Mesodermal cell (in vitro differentiated cells): ENCODE measurements at regions not wholly inside any gene's neighbourhood (a gene's known extent, or its start where the extent isn't known, plus 50 kb on each side); places are given as distances from the start of the nearest gene placed in this dataset.

Source experiments
- H3K27ac ChIP-seq: 2 replicates; pipeline ENCODE4 v1.7.0; 2013; ENCODE audit warnings: mild to moderate bottlenecking, low read depth, low read length, moderate library complexity; ENCODE audit not compliant: severe bottlenecking
- H3K36me3 ChIP-seq: 2 replicates; pipeline ENCODE4 v1.7.1; 2013; ENCODE audit warnings: mild to moderate bottlenecking, low read length, moderate library complexity; ENCODE audit not compliant: control insufficient read depth, insufficient read depth
- H3K4me1 ChIP-seq: one replicate; pipeline ENCODE4 v1.7.1; 2013; ENCODE audit warnings: mild to moderate bottlenecking, low read length; ENCODE audit not compliant: insufficient read depth, control insufficient read depth, poor library complexity, severe bottlenecking
- H3K4me3 ChIP-seq: 2 replicates; pipeline ENCODE4 v1.7.0; 2013; ENCODE audit warnings: low read length, control low read depth, mild to moderate bottlenecking; ENCODE audit not compliant: insufficient read depth, poor library complexity, severe bottlenecking; ENCODE audit errors: extremely low read depth
- H3K9me3 ChIP-seq: 2 replicates; pipeline ENCODE4 v1.7.1; 2013; ENCODE audit warnings: mild to moderate bottlenecking, low read length, moderate library complexity; ENCODE audit not compliant: control insufficient read depth
- WGBS, 2 experiments: methylation state at CpG; one replicate each; pipeline ENCODE4 v1.1.5; 2013; ENCODE audit warnings: missing lambda C conversion rate in 2 of 2; ENCODE audit not compliant: insufficient coverage in 2 of 2; 5-methylcytosine and 5-hydroxymethylcytosine counted together

- Histone ChIP-seq H3K4me1 (peaks cover 17% of the 10 kb centered on the region), H3K27ac (no peak overlapping the region), H3K36me3 (peaks cover 45% of the 10 kb centered on the region), H3K9me3 (peaks cover 19% of the 10 kb centered on the region), H3K4me3 (no peak overlapping the region)
- WGBS, 2 experiments, result 92 to 93% methylated on average over 10 to 11 of the region's 11 CpGs
Measured at GRCh38 chr16:85182286-85182685, 70.0 kb upstream of the CIBAR2 start.

GRCh38 chr16:85182774-85183173, 70.5 kb upstream of the CIBAR2 start:
- Histone ChIP-seq H3K27ac (no peak overlapping the region), H3K36me3 (peaks cover 47% of the 10 kb centered on the region), H3K9me3 (peaks cover 19% of the 10 kb centered on the region), H3K4me3 (no peak overlapping the region), H3K4me1 (peaks cover 20% of the 10 kb centered on the region)
- 97 to 100% methylated on average over 7 to 12 of the region's 13 CpGs for WGBS, 2 experiments

DNA sequence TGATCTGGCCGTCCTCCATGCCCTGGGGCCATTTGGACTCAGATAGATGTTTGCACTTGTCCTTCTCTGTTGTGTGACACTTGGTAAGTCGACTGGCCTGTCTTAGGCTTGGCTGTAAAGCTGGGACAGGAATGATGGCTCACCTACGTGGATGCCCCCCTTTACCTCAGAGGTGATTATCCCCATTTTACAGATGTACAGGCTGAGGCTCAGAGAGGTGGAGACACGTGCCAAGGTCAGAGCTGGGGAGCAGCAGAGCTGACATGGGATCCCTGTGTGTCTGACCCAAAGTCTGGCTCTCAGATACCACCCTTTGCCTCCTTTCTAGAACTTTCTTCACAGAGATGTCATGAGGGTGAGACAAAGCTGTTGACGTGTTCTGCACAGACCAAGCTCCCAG, 71.3 kb upstream of the CIBAR2 start:
- 94 to 97% methylated on average over 5 of the region's 5 CpGs for WGBS, 2 experiments

GRCh38 chr16:85184404-85184803, 72.1 kb upstream of the CIBAR2 start:
- peaks cover 20% of the 10 kb centered on the region for H3K4me1 ChIP-seq
- no peak overlapping the region for H3K4me3 ChIP-seq
- peaks cover 19% of the 10 kb centered on the region for H3K9me3 ChIP-seq
- peaks cover 48% of the 10 kb centered on the region for H3K36me3 ChIP-seq
- no peak overlapping the region for H3K27ac ChIP-seq

More for the DNA sequence above, 71.3 kb upstream of the CIBAR2 start:
- H3K4me1 ChIP-seq, result peaks cover 20% of the 10 kb centered on the region
- H3K36me3 ChIP-seq, result peaks cover 48% of the 10 kb centered on the region
- no peak overlapping the region for H3K27ac ChIP-seq
- H3K9me3 ChIP-seq, result peaks cover 19% of the 10 kb centered on the region
- no peak overlapping the region for H3K4me3 ChIP-seq

DNA sequence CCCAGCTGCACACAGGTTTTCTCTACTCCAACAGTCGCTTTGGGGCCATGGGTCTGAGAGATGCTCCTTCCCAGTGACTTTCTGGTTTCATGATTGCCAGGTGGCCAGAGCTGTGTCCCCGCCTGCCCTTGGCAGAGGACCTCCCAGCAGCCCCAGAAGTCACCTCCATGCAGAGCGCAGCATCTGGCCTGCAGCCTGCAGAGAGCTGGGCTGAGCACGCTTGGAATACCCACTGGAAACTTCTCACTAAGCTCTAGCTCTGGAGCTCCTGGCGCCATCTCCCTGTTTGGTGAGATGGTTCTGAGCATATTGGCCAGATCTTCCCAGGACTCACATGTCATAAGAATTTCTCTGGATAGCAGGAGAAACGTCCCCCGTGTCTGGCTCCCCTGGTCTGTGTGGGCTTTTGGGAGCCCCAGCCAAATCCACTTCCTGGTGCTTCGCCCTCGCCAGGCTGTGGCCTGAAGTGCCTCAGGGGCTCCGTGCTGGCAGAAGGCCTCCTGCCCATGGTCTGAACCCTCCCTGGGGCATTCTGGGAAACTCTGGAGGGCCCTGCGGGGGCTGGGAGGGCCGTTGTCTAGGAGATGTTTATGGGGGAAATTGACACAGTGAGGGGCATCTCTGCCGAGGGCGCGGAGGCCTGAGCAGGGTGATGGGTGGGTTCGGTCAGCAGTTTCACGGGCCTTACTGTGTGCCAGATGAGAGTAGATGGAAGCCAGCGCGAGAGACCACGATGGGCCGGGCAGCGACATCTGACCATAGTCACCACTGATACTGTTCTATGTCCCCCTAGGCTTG, 73.2 kb upstream of the CIBAR2 start:
- H3K4me3 ChIP-seq, result no peak overlapping the region
- peaks cover 51% of the 10 kb centered on the region for H3K36me3 ChIP-seq
- 92 to 97% methylated on average over 15 to 21 of the region's 22 CpGs for WGBS, 2 experiments
- H3K27ac ChIP-seq, result no peak overlapping the region
- H3K9me3 ChIP-seq, result peaks cover 19% of the 10 kb centered on the region
- peaks cover 22% of the 10 kb centered on the region for H3K4me1 ChIP-seq

GRCh38 chr16:85187002-85187401, 74.7 kb upstream of the CIBAR2 start:
- H3K36me3 ChIP-seq, result peaks cover 51% of the 10 kb centered on the region
- peaks cover 19% of the 10 kb centered on the region for H3K9me3 ChIP-seq
- peaks cover 17% of the 10 kb centered on the region for H3K4me1 ChIP-seq
- no peak overlapping the region for H3K4me3 ChIP-seq
- peak overlapping the region; percentile 6 for H3K27ac ChIP-seq
- WGBS, 2 experiments, result 81 to 87% methylated on average over 12 to 13 of the region's 13 CpGs

DNA sequence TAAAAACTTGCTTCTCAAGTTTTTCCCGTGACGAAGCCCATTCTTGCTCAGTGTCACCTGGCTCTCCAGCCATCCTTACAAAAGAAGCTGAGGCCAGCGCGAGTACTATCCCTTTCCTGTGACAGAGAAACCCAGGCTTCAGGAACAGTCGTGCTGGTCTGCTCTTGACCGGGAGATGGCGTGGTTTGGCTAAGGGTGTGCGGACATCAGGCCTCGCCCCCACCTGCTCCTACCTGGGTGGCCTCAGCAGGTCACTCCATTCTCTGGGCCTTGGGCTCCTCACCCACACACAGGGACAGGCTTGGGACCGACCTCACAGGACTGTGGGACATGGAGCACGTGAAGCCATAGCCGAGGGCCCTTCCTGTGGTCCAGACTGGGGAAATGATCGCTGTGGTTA, 75.2 kb upstream of the CIBAR2 start:
- Histone ChIP-seq H3K4me3 (no peak overlapping the region), H3K9me3 (peaks cover 19% of the 10 kb centered on the region), H3K27ac (peak overlapping the region; percentile 6), H3K4me1 (peaks cover 17% of the 10 kb centered on the region), H3K36me3 (peaks cover 47% of the 10 kb centered on the region)
- WGBS, 2 experiments, result 89 to 90% methylated on average over 12 of the region's 13 CpGs

DNA sequence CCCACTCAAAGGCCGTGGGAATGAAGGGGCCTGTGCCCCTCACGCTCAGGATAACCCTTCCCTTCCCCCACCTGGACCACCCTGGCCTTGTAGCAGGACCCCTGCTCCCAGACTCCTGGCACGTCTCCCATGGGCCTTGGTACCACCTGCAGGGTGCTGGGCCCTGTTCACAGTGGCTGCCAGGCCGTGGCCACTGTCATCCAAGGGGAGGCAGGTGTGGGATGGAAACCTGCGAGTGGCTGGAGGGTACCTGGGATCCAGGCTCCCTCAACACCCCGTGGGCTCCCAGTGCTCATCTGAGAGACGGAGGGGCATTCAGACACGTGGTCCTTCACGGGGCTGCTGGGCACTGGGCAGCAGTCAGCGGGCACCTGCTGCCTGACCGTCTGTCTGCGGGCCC, 75.6 kb upstream of the CIBAR2 start:
- H3K9me3 ChIP-seq, result peaks cover 19% of the 10 kb centered on the region
- H3K4me1 ChIP-seq, result peaks cover 17% of the 10 kb centered on the region
- H3K4me3 ChIP-seq, result no peak overlapping the region
- 95% methylated on average over 7 to 9 of the region's 12 CpGs for WGBS, 2 experiments
- H3K27ac ChIP-seq, result no peak overlapping the region
- peaks cover 42% of the 10 kb centered on the region for H3K36me3 ChIP-seq

GRCh38 chr16:85188822-85189672, 76.8 kb upstream of the CIBAR2 start:
- H3K4me3 ChIP-seq, result no peak overlapping the region
- peaks cover 31% of the 10 kb centered on the region for H3K36me3 ChIP-seq
- H3K9me3 ChIP-seq, result peaks cover 7% of the 10 kb centered on the region
- no peak overlapping the region for H3K27ac ChIP-seq
- 89 to 96% methylated on average over 3 of the region's 3 CpGs for WGBS, 2 experiments
- H3K4me1 ChIP-seq, result peaks cover 19% of the 10 kb centered on the region

DNA sequence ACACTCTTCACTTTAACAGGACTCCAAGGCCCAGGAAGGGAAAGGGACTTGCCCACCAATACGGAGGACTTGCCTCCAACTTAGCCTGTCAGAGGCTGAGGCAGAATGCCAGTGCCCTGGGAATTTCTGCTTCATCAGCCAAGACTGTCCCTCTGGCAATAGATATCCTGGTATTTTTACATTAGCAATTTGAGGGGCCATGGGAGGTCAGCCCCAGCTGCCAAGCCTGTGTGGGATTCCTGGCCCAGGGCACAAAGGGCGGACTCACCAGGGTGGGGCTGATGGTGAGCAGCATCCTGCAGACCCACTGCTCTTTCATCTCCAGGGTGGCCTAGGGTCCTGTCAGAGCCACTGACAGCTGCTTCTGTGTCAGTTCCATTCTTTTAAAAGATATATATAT, 78.3 kb upstream of the CIBAR2 start:
- 83 to 92% methylated on average over 1 to 2 of the region's 2 CpGs for WGBS, 2 experiments
- Histone ChIP-seq H3K4me3 (no peak overlapping the region), H3K4me1 (peaks cover 24% of the 10 kb centered on the region), H3K9me3 (no peaks in the 10 kb centered on the region), H3K27ac (no peak overlapping the region), H3K36me3 (peaks cover 16% of the 10 kb centered on the region)
